GM19240 (cell line): ENCODE measurements at regions not wholly inside any gene's neighbourhood (a gene's known extent, or its start where the extent isn't known, plus 50 kb on each side); places are given as distances from the start of the nearest gene placed in this dataset.

Experiments
- DNase-seq: peaks from one replicate; pipeline ENCODE4 v3.0.0; 2011; ENCODE audit warnings: low spot score; ENCODE audit not compliant: insufficient read length

- DNase-seq: no peak
Observed at GRCh38 chr1:82598337-82598736, 797.6 kb downstream of the ADGRL2 start.

DNA sequence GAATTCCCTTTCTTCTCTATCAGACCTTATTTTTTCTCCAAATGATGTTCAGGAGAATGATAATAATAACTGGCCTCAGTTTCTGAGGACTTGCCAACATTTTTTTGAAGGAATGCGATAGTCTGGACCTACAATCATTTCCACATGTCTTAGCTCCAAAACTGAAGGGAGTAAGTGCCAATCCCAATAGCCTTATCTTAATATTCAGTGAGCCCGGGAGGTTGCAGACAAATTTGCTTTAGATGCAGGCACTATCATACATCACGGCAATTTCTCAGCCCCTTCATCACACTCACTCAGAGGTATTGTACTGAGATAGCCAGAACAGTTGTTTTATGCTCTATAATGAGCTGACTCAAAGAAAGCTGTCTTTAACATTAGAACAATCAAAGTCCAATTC, 796.9 kb downstream of the ADGRL2 start:
- DNase-seq: no peak

GRCh38 chr1:82597141-82597540, 796.4 kb downstream of the ADGRL2 start:
- DNase-seq: no peak

DNA sequence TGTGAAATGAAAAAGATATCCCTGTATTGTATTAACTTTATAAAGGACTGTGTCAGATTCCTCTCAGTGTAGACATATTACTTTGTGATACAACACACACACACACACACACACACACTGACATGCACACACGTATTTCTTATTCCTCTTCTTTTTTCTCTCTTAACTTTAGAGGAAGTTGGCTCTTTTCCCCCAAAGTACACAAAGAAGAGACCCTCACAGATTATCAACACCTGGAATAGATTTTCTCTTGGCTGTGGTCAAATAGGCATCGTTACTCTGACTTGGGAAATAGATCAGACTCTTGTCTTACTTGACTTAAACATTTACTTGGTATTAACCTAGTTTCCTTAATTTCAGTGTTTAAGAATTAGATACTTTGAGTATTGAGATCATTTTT, 792.8 kb downstream of the ADGRL2 start:
- no peak for DNase-seq

GRCh38 chr1:82589588-82589987, 788.9 kb downstream of the ADGRL2 start:
- DNase-seq: no peak

- no peak for DNase-seq
Observed at GRCh38 chr1:82587371-82587770, 786.6 kb downstream of the ADGRL2 start.

DNA sequence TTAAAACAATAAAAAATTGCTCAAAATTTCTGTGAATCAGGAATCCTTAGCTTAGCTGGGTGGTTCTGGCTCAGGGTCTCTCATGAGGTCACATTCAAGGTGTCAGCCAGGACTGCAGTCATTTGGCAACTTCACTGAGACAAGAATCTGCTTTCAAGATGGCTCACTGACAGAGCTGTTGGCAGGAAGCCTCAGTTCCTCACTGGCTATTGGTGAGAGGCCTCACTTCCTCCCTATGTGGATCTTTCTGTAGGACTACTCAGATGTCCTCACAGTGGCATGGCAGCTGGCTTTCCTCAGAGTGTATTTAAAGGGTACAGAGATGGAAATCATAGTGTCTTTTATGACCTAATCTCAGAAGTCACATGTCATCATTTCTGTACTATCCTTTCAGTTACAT, 785.7 kb downstream of the ADGRL2 start:
- DNase-seq: no peak

- no peak for DNase-seq
Observed at GRCh38 chr1:82582347-82582746, 781.6 kb downstream of the ADGRL2 start.

GRCh38 chr1:82578086-82578726, 777.5 kb downstream of the ADGRL2 start:
- no peak for DNase-seq

GRCh38 chr1:82567348-82567747, 766.6 kb downstream of the ADGRL2 start:
- no peak for DNase-seq

DNA sequence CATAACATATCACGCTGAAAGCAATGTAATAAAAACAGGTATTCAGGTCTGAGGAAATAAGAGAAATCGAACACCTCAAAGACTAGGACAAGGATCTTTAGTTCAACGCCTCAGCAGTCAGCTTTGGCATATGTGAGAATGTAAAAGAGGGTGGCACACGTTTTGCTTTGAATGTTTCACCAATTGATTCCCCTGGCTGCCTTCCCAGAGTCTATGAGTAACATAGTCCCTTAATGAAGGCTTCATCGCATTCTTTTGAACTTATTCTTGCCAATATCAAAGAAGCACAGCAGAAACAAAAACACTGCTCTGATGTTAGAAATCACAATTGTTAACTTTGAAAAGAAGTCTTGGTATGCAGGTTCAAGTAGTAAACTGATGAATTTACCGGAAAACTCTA, 764.8 kb downstream of the ADGRL2 start:
- no peak for DNase-seq

GRCh38 chr1:82565146-82565545, 764.4 kb downstream of the ADGRL2 start:
- DNase-seq: no peak

DNA sequence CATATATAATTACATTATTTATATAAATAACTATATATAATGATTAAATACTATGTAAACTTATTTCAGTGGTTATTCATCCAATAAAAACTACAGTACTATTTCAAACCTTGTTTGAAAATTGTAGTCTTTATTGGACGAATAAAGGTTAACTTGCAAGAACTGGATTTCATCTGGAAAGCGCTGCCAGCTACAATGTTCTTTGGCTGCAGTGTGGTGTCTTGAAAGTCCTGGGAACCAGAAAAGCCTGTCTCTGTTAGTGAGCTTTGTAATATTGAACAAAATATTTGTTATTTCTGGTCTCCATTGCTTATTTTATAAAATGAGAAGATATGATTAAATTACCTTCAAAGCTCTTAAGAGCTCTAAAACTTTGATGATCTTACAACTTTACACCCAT, 763.6 kb downstream of the ADGRL2 start:
- no peak for DNase-seq

DNA sequence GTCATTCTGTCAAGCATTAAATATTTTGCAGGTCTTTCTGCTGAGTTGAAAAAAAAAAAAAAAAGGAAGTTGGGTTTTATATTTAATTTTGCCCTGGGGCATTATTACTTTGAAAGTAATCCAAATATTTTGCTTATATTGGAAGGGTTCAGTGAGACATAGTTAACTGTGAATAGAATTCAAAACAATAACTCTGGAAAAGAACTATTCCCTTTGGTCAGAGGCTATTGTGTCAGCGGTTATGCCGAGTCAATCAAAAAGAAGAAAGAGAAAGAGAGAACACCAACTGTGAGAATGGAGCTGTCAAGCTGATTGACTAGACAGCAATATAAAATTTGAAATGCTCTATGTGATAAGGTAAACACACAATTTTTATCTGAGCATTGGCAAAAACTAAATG, 761.7 kb downstream of the ADGRL2 start:
- no peak for DNase-seq

DNA sequence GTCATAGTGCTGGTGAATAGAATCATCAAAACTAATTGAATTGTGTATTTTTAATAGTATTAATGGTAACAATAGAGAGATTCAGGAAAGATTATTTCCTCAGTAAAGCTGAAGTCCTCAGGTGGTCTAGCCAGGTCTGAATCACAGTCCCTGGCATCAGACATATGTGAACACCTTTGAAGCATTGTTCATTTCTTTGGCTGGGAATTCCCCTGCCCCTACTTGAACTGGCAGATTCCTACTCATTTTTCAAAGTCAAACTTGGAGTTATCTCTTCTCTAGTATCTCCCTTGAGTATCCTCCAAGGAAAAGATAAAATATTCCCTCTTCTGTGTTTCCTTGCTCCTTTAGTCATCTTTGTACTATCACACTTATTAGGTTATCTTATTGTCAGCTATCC, 759.8 kb downstream of the ADGRL2 start:
- DNase-seq: no peak

DNA sequence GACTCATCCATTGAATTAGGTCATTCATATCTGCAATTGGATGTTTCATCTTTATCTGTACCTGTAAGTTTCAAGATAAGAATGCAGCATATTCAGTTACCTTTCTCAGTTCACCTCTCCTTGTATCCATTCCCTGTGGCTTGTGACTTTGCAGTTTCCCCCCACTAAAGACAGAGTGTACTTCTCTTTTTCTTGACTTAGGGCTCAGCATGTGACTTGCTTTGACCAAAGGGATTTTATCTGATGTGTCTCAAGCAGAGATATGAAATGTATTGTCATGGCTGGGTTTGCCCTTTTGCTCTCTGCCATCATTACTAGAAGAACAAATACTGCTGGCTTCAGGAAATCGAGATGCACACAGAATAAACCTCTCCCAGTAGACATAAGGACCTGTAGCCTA, 754.8 kb downstream of the ADGRL2 start:
- DNase-seq: no peak

GRCh38 chr1:82549841-82550240, 749.1 kb downstream of the ADGRL2 start:
- DNase-seq: no peak

GRCh38 chr1:82542766-82543165, 742.0 kb downstream of the ADGRL2 start:
- no peak for DNase-seq

- DNase-seq: no peak
Observed at GRCh38 chr1:82542141-82542540, 741.4 kb downstream of the ADGRL2 start.

- DNase-seq: no peak
Observed at GRCh38 chr1:82540006-82540405, 739.3 kb downstream of the ADGRL2 start.

GRCh38 chr1:82538876-82539275, 738.1 kb downstream of the ADGRL2 start:
- no peak for DNase-seq

- no peak for DNase-seq
Observed at GRCh38 chr1:82534996-82535395, 734.3 kb downstream of the ADGRL2 start.

- DNase-seq: no peak
Observed at GRCh38 chr1:82525378-82525777, 724.6 kb downstream of the ADGRL2 start.

DNA sequence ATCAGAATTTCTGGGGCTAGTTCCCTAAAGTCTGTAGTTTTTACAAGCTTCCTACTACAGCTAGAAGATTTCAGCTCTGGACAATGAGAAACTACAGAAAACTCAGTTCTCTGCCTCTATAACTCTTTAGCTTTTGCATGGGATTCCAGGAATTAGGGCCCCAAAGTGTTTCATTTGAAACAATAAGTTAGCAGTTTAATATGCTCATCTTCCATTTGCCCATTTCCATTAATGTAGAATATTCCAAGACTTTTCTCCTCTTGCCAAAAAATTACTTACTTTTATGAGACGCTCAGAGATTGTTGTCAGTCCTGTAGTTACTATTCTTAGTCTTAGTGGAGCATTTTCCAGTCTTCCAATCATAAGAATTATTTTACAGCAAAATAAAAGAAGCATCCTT, 719.9 kb downstream of the ADGRL2 start:
- DNase-seq: no peak
